ENCODE measurements at regions not wholly inside any gene's neighbourhood (a gene's known extent, or its start where the extent isn't known, plus 50 kb on each side); places are given as distances from the start of the nearest gene placed in this dataset.
A peak's percentile ranks its signal among the peaks of the same experiment; 100 is the strongest.
"Not testable (repeated sequence)": the region's sequence is repeated elsewhere in the genome, so short reads cannot be mapped to it uniquely, and the experiment has no call there.

DNA sequence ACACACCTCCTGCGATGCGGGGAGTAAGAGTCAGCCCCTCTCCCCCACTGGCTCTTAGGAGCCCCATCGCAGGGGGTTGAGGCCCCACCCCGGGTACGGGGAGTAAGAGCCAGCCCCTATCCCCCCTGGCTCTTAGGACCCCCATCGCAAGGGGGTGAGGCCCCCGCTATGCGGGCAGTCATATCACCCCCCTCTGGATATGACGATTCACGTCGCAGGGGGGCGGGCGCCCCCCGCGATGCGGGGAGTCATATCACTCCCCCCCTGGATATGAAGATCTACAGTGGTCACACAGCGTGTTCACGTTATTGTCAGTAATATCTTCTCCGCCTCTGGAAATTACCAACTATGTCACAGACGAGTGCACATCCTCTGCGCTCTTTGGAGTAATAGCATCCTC lies 61.1 kb downstream of the DEFB131A start:
- H3K27ac ChIP-seq (ENCODE audit: insufficient read depth, low read length, poor library complexity, severe bottlenecking); H3K4me1 Mint-ChIP-seq; H3K27me3 Mint-ChIP-seq; H3K9me3 ChIP-seq (ENCODE audit: control insufficient read depth in 2 of 2, low read length in 2 of 2); H3K27ac Mint-ChIP-seq; H3K4me3 ChIP-seq (ENCODE audit: low read depth, low read length); DNase-seq; H3K36me3 ChIP-seq (ENCODE audit: control insufficient read depth, insufficient read depth, low read length); H3K9me3 Mint-ChIP-seq; H3K27me3 ChIP-seq (ENCODE audit: control insufficient read depth, insufficient read depth, low read length); H3K36me3 Mint-ChIP-seq; H3K4me1 ChIP-seq (ENCODE audit: control insufficient read depth, insufficient read depth, low read length, poor library complexity, severe bottlenecking); ATAC-seq (ENCODE audit: low read depth in 2 of 2); H3K4me3 Mint-ChIP-seq: not testable (repeated sequence)

DNA sequence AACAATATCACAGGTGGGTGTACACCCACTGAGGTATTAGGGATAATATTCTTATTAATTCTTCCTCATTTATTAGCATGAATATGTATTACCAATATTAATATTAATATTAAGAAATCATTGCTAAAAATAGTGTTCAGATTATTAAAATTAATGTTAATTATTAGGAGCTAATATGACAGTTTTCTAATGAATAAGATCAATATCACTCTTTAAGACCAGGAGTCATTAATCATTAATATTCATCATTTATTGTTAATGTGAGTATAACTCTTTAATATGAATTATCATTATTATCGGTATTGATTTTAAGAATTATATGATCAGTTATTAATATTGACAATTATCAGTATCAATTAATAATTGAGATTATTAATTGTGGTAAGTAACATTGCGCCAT lies 62.5 kb downstream of the DEFB131A start:
- H3K4me3 ChIP-seq (ENCODE audit: low read depth, low read length); H3K27me3 ChIP-seq (ENCODE audit: control insufficient read depth, insufficient read depth, low read length); H3K27ac ChIP-seq (ENCODE audit: insufficient read depth, low read length, poor library complexity, severe bottlenecking); H3K36me3 Mint-ChIP-seq; H3K4me3 Mint-ChIP-seq; H3K27ac Mint-ChIP-seq; H3K9me3 Mint-ChIP-seq; H3K4me1 Mint-ChIP-seq; DNase-seq; ATAC-seq (ENCODE audit: low read depth in 2 of 2); H3K9me3 ChIP-seq (ENCODE audit: control insufficient read depth in 2 of 2, low read length in 2 of 2); H3K36me3 ChIP-seq (ENCODE audit: control insufficient read depth, insufficient read depth, low read length); H3K4me1 ChIP-seq (ENCODE audit: control insufficient read depth, insufficient read depth, low read length, poor library complexity, severe bottlenecking); H3K27me3 Mint-ChIP-seq: not testable (repeated sequence)

DNA sequence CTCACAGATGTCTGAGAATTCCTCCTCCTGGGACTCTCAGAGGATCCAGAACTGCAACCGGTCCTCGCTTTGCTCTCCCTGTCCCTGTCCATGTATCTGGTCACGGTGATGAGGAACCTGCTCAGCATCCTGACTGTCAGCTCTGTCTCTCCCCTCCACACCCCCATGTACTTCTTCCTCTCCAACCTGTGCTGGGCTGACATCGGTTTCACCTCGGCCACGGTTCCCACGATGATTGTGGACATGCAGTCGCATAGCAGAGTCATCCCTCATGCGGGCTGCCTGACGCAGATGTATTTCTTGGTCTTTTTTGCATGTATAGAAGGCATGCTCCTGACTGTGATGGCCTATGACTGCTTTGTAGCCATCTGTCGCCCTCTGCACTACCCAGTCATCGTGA lies 68.7 kb downstream of the DEFB131A start:
- not testable (repeated sequence) for H3K27me3 ChIP-seq (ENCODE audit: control insufficient read depth, insufficient read depth, low read length); H3K36me3 ChIP-seq (ENCODE audit: control insufficient read depth, insufficient read depth, low read length); H3K4me1 Mint-ChIP-seq; H3K36me3 Mint-ChIP-seq; H3K4me3 ChIP-seq (ENCODE audit: low read depth, low read length); H3K4me1 ChIP-seq (ENCODE audit: control insufficient read depth, insufficient read depth, low read length, poor library complexity, severe bottlenecking); H3K27ac ChIP-seq (ENCODE audit: insufficient read depth, low read length, poor library complexity, severe bottlenecking); DNase-seq; ATAC-seq (ENCODE audit: low read depth in 2 of 2); H3K4me3 Mint-ChIP-seq; H3K27me3 Mint-ChIP-seq; H3K9me3 ChIP-seq (ENCODE audit: control insufficient read depth in 2 of 2, low read length in 2 of 2); H3K9me3 Mint-ChIP-seq
- peak overlapping the region in 1 of 3 donors; percentile 34 for H3K27ac Mint-ChIP-seq

DNA sequence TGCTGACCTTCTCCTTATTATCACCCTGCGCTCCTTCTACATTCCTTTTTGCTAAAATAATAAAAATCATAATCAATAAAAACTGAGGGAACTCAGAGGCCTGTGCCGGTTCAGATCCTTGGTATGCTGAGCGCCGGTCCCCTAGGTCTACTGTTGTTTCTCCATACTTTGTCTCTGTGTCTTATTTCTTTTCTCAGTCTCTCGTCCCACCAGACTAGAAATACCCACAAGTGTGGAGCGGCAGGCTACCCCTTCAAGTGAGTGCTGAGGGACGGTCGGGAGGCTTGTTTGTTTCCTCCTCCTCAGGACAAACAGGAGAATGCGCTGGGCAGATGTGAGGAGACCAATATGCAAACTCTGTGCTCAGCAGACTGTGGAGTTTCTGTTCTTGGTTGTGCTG lies 75.4 kb downstream of the DEFB131A start:
- not testable (repeated sequence) for H3K36me3 ChIP-seq (ENCODE audit: control insufficient read depth, insufficient read depth, low read length); H3K4me3 ChIP-seq (ENCODE audit: low read depth, low read length); H3K9me3 Mint-ChIP-seq; H3K27ac Mint-ChIP-seq; H3K4me1 ChIP-seq (ENCODE audit: control insufficient read depth, insufficient read depth, low read length, poor library complexity, severe bottlenecking); H3K4me3 Mint-ChIP-seq; H3K27ac ChIP-seq (ENCODE audit: insufficient read depth, low read length, poor library complexity, severe bottlenecking); H3K27me3 ChIP-seq (ENCODE audit: control insufficient read depth, insufficient read depth, low read length); H3K36me3 Mint-ChIP-seq; H3K9me3 ChIP-seq (ENCODE audit: control insufficient read depth in 2 of 2, low read length in 2 of 2); H3K27me3 Mint-ChIP-seq; DNase-seq; H3K4me1 Mint-ChIP-seq; ATAC-seq (ENCODE audit: low read depth in 2 of 2)

DNA sequence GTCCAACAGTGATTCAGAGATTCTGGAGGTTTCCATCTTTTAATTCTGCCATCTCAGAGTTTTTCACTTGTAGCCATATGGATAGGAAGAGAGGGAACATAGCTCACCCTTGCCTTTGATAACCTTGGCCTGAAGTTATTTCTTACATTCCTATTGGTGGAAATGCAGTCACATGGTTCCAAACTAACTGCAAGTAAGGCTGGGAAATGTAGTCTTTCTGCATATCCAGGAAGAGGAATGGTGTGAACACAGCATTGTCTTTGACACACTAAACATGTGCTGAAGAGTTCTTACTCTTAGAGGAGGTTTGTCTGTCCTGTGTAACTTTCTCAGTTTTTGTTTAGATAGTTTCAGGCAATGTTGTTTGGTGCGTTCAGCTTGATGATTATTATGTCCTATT lies 78.7 kb downstream of the DEFB131A start:
- not testable (repeated sequence) for H3K27me3 Mint-ChIP-seq; H3K9me3 Mint-ChIP-seq; ATAC-seq (ENCODE audit: low read depth in 2 of 2); H3K36me3 Mint-ChIP-seq; H3K4me1 ChIP-seq (ENCODE audit: control insufficient read depth, insufficient read depth, low read length, poor library complexity, severe bottlenecking); H3K27me3 ChIP-seq (ENCODE audit: control insufficient read depth, insufficient read depth, low read length); H3K9me3 ChIP-seq (ENCODE audit: control insufficient read depth in 2 of 2, low read length in 2 of 2); H3K4me3 Mint-ChIP-seq; H3K27ac Mint-ChIP-seq; H3K4me1 Mint-ChIP-seq; H3K4me3 ChIP-seq (ENCODE audit: low read depth, low read length); H3K36me3 ChIP-seq (ENCODE audit: control insufficient read depth, insufficient read depth, low read length); H3K27ac ChIP-seq (ENCODE audit: insufficient read depth, low read length, poor library complexity, severe bottlenecking)
- peak in 2 of 3 donors; percentile 8 to 11 for DNase-seq

DNA sequence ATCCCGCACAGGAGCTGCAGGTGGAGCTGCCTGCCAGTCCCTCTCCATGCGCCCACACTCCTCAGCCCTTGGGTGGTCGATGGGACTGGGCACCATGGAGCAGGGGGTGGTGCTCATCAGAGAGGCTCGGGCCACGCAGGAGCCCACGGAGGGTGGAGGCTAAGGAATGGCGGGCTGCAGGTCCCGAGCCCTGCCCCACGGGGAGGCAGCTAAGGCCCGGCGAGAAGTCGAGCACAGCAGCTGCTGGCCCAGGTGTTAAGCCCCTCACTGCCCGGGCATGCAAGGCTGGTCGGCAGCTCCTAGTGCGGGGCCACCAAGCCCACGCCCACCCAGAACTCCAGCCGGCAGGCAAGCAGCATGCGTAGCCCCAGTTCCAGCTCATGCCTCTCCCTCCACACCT lies 80.2 kb downstream of the DEFB131A start:
- H3K4me3 Mint-ChIP-seq; H3K36me3 Mint-ChIP-seq; ATAC-seq (ENCODE audit: low read depth in 2 of 2); H3K9me3 Mint-ChIP-seq; H3K27me3 ChIP-seq (ENCODE audit: control insufficient read depth, insufficient read depth, low read length); H3K36me3 ChIP-seq (ENCODE audit: control insufficient read depth, insufficient read depth, low read length); H3K4me1 ChIP-seq (ENCODE audit: control insufficient read depth, insufficient read depth, low read length, poor library complexity, severe bottlenecking); H3K27ac ChIP-seq (ENCODE audit: insufficient read depth, low read length, poor library complexity, severe bottlenecking); DNase-seq; H3K27ac Mint-ChIP-seq; H3K4me3 ChIP-seq (ENCODE audit: low read depth, low read length); H3K9me3 ChIP-seq (ENCODE audit: control insufficient read depth in 2 of 2, low read length in 2 of 2); H3K27me3 Mint-ChIP-seq; H3K4me1 Mint-ChIP-seq: not testable (repeated sequence)

DNA sequence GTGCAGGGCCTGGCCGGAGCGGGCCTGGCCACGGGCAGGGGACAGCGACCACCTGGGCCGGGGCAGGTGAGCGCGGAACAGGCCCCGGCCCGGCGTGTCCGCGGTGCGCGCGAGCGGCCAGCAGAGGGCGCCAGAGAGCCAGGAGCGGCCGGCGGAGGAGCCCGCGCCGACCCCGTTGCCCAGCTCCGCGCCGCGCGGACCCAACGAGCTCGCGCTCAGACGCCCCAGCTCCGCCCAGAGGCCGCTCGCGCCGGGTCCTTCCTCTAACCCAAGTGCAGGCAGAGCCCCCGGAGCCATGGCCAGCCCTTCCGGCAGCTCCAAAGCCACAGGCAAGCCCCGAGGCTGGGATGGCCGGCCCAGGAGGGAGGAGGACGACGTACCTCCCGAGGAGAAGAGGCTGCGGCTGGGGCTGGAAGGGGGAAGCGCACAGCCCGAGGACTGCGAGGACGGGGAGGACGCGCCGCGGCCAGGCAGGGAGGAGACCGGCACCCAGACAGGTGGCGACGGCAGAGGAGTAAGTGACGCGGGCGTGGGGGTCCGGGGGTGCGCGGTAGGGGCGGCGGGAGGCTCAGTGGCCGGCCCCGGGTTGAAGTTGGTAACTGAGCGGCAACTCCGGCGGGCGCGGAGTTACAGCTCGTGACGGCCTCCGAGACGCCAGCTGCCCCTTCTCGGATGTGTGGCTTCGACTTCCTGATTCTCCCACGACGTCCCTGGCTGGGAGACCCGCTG lies 88.1 kb downstream of the DEFB131A start:
- H3K9me3 ChIP-seq (ENCODE audit: control insufficient read depth in 2 of 2, low read length in 2 of 2); H3K4me3 ChIP-seq (ENCODE audit: low read depth, low read length); H3K36me3 ChIP-seq (ENCODE audit: control insufficient read depth, insufficient read depth, low read length); H3K9me3 Mint-ChIP-seq; H3K36me3 Mint-ChIP-seq; ATAC-seq (ENCODE audit: low read depth in 2 of 2); H3K27me3 ChIP-seq (ENCODE audit: control insufficient read depth, insufficient read depth, low read length); H3K27ac ChIP-seq (ENCODE audit: insufficient read depth, low read length, poor library complexity, severe bottlenecking); H3K4me1 ChIP-seq (ENCODE audit: control insufficient read depth, insufficient read depth, low read length, poor library complexity, severe bottlenecking); H3K27ac Mint-ChIP-seq: not testable (repeated sequence)
- Mint-ChIP-seq H3K27me3 (peaks cover 26% of the 10 kb centered on the region), H3K4me1 (peaks cover 0 to 13% (median 3%) of the 10 kb centered on the region in 4 donors), H3K4me3 (peak overlapping the region in 2 of 4 donors; percentile 67 to 69)
- peak; percentile 30 to 62 (median 44) for DNase-seq

DNA sequence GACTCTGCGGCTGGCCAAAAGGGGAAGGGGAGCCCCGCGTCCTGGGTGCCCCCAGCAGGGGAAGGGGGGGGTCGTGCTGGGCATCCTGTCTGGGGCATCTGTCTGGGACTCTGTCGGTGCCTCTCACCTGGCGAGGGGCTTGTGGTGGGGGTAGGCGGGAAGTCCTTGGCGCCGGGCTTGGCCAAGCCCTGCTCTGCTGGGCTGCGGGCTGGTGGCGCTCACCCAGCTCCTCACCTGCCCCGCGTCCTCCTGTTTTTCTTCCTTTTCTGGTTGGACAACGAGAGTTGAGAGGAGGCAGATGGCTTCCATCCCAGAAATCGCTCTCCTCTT lies 88.6 kb downstream of the DEFB131A start:
- Mint-ChIP-seq H3K4me3 (peak overlapping the region in 3 of 4 donors; percentile 65 to 81 (median 69)), H3K27me3 (peaks cover 26% of the 10 kb centered on the region), H3K4me1 (peaks cover 0 to 13% (median 3%) of the 10 kb centered on the region in 4 donors)
- H3K27ac Mint-ChIP-seq; DNase-seq; H3K9me3 ChIP-seq (ENCODE audit: control insufficient read depth in 2 of 2, low read length in 2 of 2); H3K27me3 ChIP-seq (ENCODE audit: control insufficient read depth, insufficient read depth, low read length); H3K4me1 ChIP-seq (ENCODE audit: control insufficient read depth, insufficient read depth, low read length, poor library complexity, severe bottlenecking); H3K27ac ChIP-seq (ENCODE audit: insufficient read depth, low read length, poor library complexity, severe bottlenecking); H3K36me3 Mint-ChIP-seq; H3K36me3 ChIP-seq (ENCODE audit: control insufficient read depth, insufficient read depth, low read length); H3K4me3 ChIP-seq (ENCODE audit: low read depth, low read length); H3K9me3 Mint-ChIP-seq; ATAC-seq (ENCODE audit: low read depth in 2 of 2): not testable (repeated sequence)

All from CD4-positive, CD25-positive, alpha-beta regulatory T cell (primary cell).